ENCODE measurements at regions not wholly inside any gene's neighbourhood (a gene's known extent, or its start where the extent isn't known, plus 50 kb on each side); places are given as distances from the start of the nearest gene placed in this dataset.
"Not testable (repeated sequence)": the region's sequence is repeated elsewhere in the genome, so short reads cannot be mapped to it uniquely, and the experiment has no call there.

- not testable (repeated sequence) for TF ChIP-seq CTCF (IDR thresholded peaks at IDR 0.05; ENCODE audit: insufficient read depth, low read length); POLR2AphosphoS5 (IDR thresholded peaks at IDR 0.05; ENCODE audit: low read depth)
These were observed 68.0 kb upstream of the SNX19 start for GRCh38 chr11:130984241-130984640.

Measured in HL-60 (cell line).